ENCODE measurements at regions not wholly inside any gene's neighbourhood (a gene's known extent, or its start where the extent isn't known, plus 50 kb on each side); places are given as distances from the start of the nearest gene placed in this dataset.
"Not testable (repeated sequence)": the region's sequence is repeated elsewhere in the genome, so short reads cannot be mapped to it uniquely, and the experiment has no call there.

DNA sequence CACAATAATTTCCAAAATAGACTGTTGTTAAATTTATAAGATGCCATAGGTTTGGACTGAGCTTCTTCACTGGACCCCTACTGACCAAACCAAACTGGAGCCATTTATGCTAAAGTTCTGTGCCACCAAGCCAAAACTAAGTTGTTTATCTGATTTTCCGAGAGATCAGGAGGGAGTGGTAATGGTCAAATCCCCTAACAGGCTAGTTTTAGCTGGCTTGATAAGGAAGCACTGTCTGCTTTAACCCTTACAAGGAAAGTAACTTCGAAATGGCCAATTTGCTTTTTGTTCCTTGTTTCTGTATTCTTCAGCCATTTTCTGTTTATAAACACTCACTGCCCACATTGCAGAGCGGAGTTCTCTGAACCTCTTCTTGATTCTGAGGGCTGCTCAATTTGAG is 246.8 kb upstream of the TUT7 start:
- DNase-seq, result no peak

DNA sequence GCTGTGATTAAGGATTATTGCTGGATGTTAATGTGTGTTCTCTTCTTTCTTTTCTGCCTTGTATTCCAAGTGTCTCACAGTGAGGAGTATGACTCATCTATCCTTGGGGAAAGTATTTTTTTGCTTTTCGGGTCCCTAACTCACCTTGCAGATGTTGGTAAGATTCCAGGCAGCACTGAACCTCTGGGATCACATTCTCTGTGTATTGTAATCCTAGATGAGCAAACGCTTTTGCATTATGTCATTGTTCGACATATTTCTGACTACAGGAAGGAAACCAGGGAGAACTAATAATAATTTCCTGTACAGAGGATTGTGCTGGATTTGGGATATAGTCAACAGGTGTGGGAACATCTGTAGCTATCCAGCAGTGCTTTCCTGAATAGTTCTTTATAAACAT is 246.1 kb upstream of the TUT7 start:
- DNase-seq, result no peak

DNA sequence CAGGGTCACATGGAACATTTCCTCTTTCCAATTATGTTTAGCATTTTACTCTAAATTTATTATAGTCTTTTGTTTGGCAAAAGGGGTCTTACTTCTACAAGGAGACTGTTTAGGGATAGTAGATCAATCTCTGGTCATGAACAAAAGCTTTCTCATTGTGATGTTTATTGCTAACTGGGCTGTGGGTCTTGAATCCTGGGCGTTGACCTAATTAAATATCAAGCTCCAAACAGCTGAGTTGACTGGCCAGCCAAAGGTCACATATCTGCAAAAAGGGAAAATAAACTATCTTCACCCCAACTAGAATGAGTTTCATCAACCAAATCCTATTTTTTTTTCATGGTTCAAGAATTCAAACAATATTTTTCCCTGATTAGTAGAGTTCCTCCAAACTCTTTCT is 245.4 kb upstream of the TUT7 start:
- no peak for DNase-seq

DNA sequence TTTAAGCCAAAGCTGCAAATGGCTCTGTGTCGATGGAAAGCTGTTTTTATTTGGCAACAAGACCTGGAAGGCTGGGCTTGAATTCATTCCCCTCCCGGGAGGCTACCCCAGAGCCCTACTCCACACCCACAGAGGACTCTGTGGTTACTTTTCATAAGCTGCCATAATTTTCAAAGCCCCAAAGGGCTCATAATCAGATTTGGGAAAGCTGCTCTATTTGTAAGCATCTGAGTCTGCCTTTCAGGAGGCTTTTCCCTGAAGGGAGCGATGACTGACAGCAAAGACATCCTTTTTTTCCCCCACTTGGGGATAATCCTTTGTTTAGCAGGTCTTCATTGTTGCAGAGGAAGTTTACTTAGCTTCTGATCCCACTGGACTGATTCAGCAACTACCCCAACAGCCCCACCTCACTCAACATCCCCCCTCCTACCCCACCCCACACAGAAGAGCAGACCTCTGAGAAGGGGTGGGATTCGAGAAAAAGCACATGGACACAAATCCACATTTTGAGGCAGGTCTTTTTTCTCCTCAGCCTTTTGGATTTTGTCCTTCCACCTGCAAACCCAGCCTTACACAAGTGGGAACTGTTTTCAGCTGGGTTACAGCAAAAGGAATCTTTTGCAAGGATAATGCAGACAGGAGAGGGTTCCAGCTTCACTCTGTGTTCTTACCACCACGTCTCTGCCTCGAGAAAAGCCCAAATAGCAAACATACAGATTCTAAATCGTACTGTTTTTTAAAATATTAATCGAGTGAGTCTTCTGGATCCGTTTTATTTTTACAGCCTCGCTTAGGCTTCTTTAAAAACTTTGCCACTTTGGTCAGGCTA is 244.4 kb upstream of the TUT7 start:
- DNase-seq, result no peak

DNA sequence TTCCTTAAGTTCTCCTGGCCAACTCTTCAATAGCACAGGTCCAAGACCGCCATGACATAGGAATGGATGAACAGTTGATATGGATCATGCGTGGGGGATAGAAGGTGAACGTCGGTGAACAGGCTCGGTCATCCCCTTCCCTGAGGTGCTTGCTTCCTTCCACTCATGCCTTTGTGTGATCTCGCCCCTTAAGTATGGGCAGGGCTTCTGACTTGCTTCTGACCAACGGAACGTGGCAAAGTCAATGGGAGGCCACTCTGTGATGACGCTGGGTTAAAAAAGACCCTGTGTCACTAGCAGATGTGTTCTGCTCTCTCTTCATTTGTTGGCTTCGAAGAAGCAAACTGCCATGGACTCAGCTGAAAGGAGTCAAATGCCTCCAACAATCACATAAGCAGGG is 240.5 kb upstream of the TUT7 start:
- DNase-seq, result no peak

DNA sequence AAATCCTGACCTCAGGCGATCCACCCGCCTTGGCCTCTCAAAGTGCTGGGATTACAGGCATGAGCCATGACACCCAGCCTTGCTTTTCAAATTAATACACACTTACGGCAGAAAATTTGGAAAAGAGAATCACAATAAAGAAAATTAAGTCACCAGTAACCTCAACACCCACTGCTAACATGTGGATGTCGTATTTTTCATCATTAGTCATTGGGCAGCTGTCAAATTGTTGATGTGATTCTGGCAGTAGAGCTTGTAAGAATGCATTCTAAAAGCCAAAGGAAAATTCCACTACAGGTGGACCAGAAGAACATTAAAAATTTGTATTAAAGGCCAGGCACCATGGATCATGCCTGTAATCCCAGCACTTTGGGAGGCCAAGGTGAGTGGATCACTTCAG is 237.3 kb upstream of the TUT7 start:
- no peak for DNase-seq

DNA sequence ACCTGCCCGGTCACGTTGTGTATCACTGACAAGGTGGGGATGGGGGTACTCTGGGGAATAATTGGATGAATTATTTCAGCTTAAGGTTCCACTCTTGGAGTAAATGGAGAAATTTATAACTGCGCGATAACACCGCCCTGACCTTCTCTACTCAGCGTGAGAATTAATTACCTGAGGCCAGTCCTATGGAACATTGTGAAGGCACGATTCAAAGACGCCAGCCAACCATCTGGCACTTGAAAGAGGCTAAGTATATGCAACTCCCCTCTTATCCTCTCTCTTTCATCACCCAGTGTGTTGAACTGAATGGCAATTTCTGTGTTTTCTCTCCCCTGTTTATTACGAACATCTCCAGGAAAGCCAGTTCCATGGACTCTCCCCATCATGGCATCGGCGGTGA is 235.5 kb upstream of the TUT7 start:
- DNase-seq, result no peak

DNA sequence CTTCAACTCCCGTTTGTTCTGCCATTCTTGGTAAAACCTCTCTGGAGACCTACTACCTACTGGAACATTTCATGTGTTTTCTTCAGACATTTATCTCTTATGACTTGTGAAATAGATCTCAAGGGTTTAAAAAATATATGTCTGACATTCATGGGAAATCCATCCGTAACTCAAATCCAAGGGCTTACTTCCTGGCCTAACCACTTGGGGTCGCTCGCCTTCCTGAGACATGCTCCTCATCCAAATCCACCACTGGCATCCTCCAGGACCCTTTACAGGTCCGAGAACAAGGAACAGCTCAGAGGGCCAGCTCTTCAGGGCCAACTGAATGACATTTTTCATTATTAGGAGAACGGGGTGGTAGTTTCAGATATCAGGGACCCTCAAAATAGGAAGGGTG is 235.1 kb upstream of the TUT7 start:
- DNase-seq, result no peak

DNA sequence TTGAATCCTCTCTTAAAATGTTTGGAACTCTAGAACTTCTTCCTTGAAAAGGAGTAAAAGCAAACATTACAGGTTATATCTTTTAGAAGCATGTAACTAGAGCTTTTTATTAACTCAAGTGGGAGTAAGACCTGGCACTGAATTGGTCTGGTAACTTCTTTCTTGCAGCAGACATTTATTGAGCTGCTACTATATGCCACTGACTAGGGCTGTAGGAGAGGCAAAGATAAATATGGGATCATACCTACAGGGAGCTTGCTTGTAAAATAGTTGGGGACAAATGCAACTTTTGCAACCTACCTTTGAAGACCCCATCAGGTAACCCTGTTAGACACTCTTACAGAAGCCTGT is 231.9 kb upstream of the TUT7 start:
- no peak for DNase-seq

DNA sequence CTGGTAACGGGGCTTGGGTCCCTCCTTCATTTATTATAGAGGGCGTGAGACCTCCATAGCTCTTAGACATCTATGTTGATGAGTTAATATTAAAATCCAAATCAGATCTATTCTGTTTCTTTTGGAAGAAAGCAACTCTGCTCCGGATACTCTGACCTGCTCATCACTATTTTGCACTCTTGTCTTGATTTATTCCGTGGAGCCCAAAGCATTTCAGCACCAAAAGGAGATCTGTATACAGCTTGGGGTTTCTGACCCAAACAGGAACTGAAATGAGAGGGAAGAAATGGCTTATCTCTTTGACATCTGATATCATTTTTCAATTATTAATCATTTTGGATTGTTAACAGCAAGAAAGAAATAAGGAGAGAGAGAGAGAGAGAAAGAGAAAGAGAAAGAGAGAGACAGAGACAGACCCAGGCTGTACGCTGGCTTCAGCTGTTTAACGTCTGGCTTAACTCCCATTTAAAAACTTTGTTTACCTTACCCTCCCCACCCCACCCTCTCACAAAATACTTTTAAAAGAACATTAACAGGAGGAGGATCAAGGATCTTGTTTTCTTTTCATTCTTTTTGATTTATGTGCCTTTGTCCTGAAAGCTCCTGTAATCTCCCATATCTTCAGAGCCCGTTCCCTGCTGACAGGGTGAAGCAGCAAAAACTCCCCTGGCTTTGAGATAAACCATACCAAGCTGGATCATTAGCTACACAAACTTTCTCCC is 231.4 kb upstream of the TUT7 start:
- DNase-seq, result no peak

DNA sequence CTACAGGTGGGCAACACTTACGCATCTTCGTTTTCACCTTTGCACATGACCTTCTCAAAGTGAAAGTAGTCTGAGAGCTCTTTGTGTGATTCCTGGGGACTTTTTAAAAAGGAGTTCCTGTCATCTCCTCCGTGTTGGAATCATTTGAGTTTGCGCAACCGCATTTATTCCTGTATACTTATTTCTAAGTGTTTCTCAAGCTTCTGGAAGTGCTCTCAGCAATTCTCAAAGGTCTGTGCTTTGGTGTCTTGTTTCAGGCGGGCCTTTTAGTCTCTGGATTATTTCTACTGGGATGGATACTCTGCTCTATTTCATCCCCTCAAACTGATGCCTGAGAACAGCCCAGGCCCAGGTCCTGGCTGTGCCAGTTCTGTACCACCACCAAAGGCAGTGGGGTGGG is 226.5 kb upstream of the TUT7 start:
- DNase-seq, result no peak

DNA sequence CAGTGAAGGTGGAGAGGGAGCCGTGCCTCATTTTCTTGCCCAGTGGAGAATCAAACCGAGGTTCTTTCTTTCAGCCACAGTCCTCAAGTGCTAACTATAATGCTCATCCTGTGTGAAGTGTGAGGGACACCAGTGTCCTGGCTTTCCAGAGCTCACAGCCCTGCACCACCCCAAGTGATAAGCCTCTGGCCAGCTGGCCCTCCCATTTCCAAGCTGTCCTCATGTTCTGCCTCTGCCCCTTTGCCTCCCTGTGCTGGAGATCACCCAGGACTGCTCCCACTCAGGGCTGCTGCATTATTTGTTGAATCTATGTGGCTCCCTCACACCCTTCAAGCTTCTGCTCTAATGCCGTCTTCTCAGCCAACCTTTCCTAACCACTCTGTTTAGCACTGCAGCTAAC is 224.5 kb upstream of the TUT7 start:
- DNase-seq, result no peak

DNA sequence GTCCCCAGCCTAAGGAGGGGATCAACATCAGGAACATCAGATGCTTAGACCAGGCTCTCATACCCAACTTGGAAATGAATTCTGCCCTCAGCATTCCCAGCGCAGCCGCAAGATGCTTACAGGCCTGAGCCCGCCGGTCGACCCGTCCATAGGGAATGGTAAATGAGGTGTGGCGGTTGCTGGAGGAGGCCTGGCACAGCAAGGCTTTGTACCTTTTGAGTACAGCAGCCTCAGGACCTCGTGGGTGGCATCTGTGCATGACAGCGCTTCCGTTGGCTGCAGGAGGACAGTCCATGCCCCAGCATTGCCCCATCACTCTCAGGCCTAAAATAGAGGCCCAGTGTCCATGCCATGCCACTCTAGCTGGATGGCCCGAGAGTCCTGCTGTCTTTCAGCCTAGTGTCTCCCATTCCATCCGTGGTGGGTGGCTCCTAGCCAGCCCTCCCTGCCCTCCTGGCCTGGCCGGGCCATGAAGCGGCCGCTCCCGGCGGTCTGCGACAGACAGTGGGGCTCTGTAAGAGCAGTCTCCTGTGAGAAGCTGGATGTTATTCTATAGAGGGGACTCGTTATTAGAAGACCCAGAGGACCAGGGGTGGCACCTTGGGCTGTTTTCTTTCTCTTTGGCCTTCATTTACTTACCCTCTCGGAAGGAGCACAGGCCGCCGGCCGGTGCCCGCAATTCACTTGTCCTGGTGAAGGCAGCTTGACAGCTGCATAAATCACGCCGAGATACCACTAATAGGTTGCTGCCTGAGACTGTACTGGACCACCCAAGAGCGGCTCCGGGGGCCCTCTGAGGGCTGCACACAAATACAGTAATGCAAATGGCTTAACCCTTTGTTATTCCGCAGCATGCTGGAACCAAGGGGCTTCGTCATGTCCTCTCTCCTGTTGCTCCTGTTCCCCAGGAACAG is 223.5 kb upstream of the TUT7 start:
- DNase-seq, result no peak

DNA sequence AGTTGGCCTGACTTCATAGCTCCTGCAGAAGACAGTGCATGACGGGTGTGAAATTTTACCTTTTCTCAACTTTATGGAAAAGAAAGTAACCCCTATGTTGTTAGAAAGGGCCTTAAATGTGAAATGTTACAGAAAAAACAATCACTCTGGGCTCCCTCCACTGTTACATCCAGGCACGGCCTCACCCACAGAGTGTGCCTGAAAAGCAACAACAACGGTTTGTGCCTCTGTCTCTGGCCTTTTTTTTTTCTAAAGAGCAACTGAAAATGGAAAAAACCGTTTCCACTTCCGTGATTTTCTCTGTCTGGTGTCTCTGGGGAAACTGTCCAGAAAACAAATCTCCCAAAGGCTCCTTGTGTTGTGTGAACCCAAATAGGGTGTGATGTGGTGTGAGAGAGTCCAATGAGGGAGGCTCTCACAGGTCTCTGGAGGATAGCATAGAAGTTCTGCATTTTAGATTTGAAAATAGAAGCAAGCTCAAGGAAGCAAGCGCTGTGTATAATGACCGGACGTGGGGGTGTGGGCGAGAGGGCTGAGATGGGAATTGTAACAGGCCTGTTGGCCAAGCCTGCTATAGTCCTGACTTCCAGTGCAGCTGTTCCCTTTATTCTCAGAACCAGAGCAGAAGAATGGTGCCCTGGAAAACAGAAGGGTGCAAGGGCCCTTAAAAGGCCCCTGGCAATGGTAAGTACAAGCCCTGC is 221.8 kb upstream of the TUT7 start:
- no peak for DNase-seq

DNA sequence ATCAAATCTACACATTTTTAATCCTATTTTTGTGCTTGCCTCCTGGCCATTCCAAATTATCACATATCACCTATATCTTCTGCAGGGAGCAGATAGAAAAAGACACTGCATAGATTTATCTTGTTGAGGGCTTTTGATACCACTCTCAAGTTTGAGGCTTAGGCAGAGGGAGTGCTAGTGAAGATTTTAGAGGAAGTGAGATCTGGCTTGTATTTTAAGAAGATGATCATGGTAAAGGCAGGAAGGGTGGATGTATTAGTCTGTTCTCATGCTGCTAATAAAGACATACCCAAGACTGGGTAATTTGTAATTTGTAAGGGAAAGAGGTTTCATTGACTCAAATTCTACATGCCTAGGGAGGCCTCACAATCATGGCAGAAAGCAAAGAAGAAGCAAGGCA is 220.9 kb upstream of the TUT7 start:
- no peak for DNase-seq

DNA sequence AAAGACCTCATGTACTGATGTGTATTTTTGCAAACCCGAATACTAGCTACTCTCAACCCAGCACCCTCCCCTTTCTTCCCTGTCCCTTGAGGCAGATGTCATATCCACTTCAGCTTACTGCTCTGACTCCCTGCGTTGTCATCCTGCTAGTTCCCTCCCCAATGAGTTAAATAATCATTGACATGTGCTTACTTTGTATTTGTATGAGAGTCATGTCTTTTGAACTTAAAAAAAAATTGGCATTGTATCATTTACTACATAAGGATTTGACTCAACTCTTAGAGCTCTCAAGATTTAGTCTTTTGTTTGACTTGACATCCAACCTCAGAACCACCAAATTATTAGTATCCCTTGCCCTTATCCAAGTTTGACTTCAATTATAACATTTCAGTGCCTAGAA is 219.7 kb upstream of the TUT7 start:
- no peak for DNase-seq

DNA sequence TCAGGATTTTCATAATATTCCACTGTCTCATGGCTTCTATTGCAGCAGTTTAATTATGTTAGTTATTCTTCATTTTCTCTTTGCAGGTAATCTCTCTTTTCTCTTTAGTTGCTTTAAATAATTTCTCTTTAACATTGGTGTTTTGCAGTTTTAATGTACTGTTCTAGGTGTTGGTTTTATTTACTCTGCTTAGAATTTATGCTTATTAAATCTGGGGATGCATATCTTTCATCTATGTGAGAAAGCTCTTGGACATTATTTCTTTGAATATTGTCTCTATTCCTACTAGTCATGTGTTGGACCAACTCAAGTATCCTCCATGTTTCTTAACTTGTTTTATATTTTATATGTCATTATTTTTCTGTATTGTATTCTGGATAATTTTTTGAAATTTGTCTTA is 218.7 kb upstream of the TUT7 start:
- no peak for DNase-seq

DNA sequence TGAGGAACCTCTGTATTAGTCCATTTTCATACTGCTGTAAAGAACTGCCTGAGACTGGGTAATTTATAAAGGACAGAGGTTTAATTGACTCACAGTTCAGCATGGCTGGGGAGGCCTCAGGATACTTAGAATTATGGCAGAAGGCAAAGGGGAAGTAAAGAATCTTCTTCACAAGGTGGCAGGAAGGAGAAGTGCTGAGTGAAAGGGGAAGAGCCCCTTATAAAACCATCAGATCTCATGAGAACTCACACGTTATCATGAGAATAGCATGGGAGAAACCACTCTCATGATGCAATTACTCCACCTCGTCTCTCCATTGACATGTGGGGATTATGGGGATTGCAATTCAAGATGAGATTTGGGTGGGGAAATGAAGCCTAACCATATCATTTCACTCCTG is 211.4 kb upstream of the TUT7 start:
- DNase-seq, result not testable (repeated sequence)

DNA sequence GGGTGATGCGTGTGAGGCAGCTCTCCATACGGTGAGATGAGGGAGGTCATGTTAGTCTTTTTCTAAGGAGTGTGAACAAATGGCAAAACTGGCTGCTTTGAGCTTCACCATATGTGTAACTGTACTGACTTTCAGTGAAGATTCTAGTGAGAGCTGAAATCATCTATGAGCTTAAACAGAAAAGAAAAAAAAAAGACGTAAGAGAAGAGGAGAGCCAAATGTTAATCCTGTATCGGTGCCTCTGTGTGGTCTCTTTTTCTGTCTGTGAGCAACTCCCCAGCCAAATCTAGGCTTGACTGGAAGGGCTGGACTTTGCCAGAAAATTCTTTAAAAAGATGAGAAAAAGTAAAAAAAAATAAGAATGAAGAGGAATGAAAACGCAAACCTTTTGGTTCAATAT is 209.7 kb upstream of the TUT7 start:
- no peak for DNase-seq

DNA sequence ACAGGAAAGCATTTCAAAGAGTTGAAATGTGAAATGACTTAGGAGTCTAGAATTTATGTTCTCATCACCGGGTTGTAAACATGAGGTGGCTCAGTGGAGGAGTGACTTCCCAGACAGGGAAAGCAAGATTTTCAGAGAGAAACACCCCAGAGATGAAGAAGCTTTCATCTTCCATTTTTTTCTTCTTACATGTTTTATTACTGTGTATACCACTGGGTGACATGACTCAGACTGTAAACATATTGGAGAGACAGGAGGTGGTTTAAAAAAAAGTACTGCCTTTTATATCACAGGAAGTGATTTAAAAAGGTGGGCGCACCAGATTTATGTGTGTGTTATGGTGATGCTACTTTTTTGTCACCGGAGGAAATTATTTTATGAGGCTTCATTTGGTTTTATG is 209.1 kb upstream of the TUT7 start:
- DNase-seq, result no peak

DNA sequence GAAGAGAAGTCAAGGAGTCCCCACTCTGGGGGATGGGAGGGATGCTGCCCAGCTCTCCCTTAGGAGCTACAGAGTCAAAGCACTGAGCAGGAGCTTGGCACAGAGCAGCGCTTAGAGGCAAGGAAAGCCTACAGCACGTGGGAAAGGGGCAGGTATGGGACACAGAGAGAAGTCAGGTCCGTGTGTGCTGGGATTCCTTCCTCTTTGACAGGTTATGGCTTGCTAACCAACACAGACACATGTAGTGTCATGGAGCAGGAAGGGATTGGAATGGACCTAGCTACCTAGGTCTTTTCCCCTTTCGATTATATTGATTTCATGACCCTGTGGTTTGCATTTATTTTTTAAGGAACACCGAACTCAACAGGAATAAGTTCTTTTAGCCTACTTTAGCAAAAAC is 208.5 kb upstream of the TUT7 start:
- DNase-seq, result no peak

DNA sequence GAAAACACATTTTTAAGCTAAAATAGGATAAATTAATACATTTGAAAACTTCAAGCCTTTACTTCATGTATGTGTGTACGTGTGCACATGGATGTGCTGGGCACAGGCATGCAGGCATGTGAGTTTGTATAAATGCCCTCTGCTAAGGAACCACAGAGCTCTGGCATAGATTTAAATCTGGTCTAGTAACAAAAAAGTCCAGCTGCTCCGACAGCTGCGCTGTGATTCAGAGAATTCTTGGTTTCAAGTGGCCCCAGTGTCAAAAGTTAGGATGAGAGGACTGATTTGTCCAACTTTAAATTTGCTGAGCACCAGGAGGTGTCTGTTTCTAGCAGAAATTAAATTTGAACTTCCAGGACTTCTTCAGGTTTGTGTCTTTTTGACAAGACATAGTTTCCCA is 203.7 kb upstream of the TUT7 start:
- no peak for DNase-seq

Data from NCI-H2029 (cell line).